GM12892 (cell line): ENCODE measurements at regions not wholly inside any gene's neighbourhood (a gene's known extent, or its start where the extent isn't known, plus 50 kb on each side); places are given as distances from the start of the nearest gene placed in this dataset.

Experiments used
- POLR2A ChIP-seq: IDR thresholded peaks from 2 replicates; pipeline ENCODE4 v1.6.1; 2011; ENCODE audit warnings: low read depth, low read length, control low read depth
- POLR2AphosphoS5 ChIP-seq: IDR thresholded peaks from 2 replicates; pipeline ENCODE4 v1.6.1; 2011; ENCODE audit warnings: low read depth, low read length, control low read depth

GRCh38 chr2:133888107-133888506 lies 319.8 kb upstream of the NCKAP5 start:
- TF ChIP-seq POLR2A (no peak), POLR2AphosphoS5 (no peak)
